ENCODE measurements at regions not wholly inside any gene's neighbourhood (a gene's known extent, or its start where the extent isn't known, plus 50 kb on each side); places are given as distances from the start of the nearest gene placed in this dataset.
"Not testable (repeated sequence)": the region's sequence is repeated elsewhere in the genome, so short reads cannot be mapped to it uniquely, and the experiment has no call there.

- not testable (repeated sequence) for TF ChIP-seq CTCF (conservative IDR thresholded peaks at IDR 0.05 in 1 of 2, IDR thresholded peaks at IDR 0.05 in 1 of 2; ENCODE audit: low read depth in 1 of 2, low read length in 2 of 2); EZH2 (IDR thresholded peaks at IDR 0.05; ENCODE audit: low read length, missing control alignments)
Measured at GRCh38 chr9:39674437-39675210, 319.2 kb downstream of the SPATA31A1 start.

All from fibroblast of lung (primary cell).